ENCODE measurements at regions not wholly inside any gene's neighbourhood (a gene's known extent, or its start where the extent isn't known, plus 50 kb on each side); places are given as distances from the start of the nearest gene placed in this dataset.

DNA sequence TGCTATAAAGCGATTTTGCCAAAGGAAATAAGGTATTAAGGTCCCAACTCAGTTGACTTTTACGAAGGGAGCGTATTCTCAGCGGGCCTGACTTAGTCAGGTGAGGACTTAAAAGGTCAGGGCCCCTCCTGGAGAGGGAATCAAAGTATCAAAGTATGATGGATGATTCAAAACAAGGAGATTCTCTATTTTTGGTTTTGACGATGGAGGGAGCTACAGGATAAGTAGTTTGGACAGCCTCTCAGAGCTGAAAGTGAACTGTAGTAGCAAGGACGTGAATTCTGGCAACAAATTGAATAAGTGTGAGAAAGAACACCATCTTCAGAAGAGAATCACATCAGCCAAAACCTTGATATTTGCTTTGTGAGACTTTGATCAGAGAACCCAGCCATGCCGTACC is 1186.5 kb downstream of the SI start:
- no peak overlapping the region for H2AFZ ChIP-seq (ENCODE audit: low read length)

DNA sequence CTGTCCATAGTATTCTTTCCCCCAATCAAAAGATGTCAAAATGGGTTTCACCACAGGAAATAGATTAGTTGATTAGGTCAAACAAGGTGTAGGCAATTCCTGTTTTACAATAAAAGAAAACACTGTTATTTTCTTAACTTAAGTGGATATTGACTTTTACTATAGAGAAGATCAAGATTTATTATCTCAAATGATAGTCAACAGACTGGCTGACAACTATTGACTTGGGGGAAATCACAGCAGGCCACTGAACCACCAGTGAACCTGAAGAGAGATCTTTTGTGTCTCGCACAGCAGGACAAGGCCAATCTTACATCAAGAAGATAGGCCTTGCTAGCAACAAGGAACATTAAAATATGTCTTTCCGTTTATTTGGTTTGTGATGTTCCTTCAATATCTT is 1187.6 kb downstream of the SI start:
- Histone ChIP-seq H3K9me3 (ENCODE audit: low read length) (no peaks in the 10 kb centered on the region), H2AFZ (ENCODE audit: low read length) (no peak overlapping the region), H3K36me3 (ENCODE audit: insufficient read depth, low read length) (no peaks in the 10 kb centered on the region), H3K4me3 (ENCODE audit: low read depth, low read length, poor library complexity, severe bottlenecking) (no peak overlapping the region), H3K4me1 (ENCODE audit: insufficient read depth, low read length, severe bottlenecking) (no peaks in the 10 kb centered on the region), H3K9me2 (ENCODE audit: low read depth, low read length) (no peaks in the 10 kb centered on the region), H4K20me1 (ENCODE audit: insufficient read depth, low read length) (no peaks in the 10 kb centered on the region), H3K9ac (ENCODE audit: low read length) (no peak overlapping the region), H3K79me2 (ENCODE audit: insufficient read depth, low read length) (no peaks in the 10 kb centered on the region), H3F3A (ENCODE audit: insufficient read depth, low read length) (no peaks in the 10 kb centered on the region), H3K27me3 (ENCODE audit: insufficient read depth, low read length) (no peaks in the 10 kb centered on the region), H3K4me2 (ENCODE audit: low read length) (no peak overlapping the region), H3K27ac (ENCODE audit: low read depth, low read length, poor library complexity, severe bottlenecking) (no peak overlapping the region)
- TF ChIP-seq, protein P1, sequence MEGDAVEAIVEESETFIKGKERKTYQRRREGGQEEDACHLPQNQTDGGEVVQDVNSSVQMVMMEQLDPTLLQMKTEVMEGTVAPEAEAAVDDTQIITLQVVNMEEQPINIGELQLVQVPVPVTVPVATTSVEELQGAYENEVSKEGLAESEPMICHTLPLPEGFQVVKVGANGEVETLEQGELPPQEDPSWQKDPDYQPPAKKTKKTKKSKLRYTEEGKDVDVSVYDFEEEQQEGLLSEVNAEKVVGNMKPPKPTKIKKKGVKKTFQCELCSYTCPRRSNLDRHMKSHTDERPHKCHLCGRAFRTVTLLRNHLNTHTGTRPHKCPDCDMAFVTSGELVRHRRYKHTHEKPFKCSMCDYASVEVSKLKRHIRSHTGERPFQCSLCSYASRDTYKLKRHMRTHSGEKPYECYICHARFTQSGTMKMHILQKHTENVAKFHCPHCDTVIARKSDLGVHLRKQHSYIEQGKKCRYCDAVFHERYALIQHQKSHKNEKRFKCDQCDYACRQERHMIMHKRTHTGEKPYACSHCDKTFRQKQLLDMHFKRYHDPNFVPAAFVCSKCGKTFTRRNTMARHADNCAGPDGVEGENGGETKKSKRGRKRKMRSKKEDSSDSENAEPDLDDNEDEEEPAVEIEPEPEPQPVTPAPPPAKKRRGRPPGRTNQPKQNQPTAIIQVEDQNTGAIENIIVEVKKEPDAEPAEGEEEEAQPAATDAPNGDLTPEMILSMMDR (IDR thresholded peaks at IDR 0.05; ENCODE audit: low read length) = no peak

More for the DNA sequence above, 1186.5 kb downstream of the SI start:
- Histone ChIP-seq H3K4me1 (ENCODE audit: insufficient read depth, low read length, severe bottlenecking) (no peaks in the 10 kb centered on the region), H3K4me2 (ENCODE audit: low read length) (no peak overlapping the region), H3K27me3 (ENCODE audit: insufficient read depth, low read length) (no peaks in the 10 kb centered on the region), H3K9me2 (ENCODE audit: low read depth, low read length) (no peaks in the 10 kb centered on the region), H4K20me1 (ENCODE audit: insufficient read depth, low read length) (no peaks in the 10 kb centered on the region), H3K9ac (ENCODE audit: low read length) (no peak overlapping the region), H3F3A (ENCODE audit: insufficient read depth, low read length) (no peaks in the 10 kb centered on the region), H3K27ac (ENCODE audit: low read depth, low read length, poor library complexity, severe bottlenecking) (no peak overlapping the region), H3K36me3 (ENCODE audit: insufficient read depth, low read length) (no peaks in the 10 kb centered on the region), H3K79me2 (ENCODE audit: insufficient read depth, low read length) (no peaks in the 10 kb centered on the region), H3K4me3 (ENCODE audit: low read depth, low read length, poor library complexity, severe bottlenecking) (no peak overlapping the region), H3K9me3 (ENCODE audit: low read length) (no peaks in the 10 kb centered on the region)
- TF ChIP-seq EZH2 (IDR thresholded peaks at IDR 0.05; ENCODE audit: borderline replicate concordance, low read length) = no peak
- TF ChIP-seq, protein P1 (IDR thresholded peaks at IDR 0.05; ENCODE audit: low read length) = no peak

DNA sequence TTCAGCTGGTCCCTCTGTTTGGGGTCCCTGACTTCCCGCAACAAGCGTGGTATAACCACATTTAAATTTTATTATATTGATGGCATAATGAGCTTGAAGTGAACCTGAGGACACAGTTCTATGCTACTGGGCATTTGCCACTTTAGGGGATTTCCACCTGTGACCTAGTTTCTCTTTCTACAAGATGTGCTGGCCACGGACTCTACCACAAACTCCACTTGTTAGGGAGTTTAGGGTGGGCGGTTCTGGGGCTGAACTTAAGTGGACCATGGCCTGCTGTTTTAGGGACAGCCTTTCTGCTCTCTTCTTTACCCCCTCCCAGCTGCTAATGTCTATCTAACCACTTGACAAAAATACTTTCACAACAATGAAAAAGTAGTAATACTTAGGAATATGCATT is 1199.1 kb downstream of the SI start:
- H3K27ac ChIP-seq (ENCODE audit: low read depth, low read length, poor library complexity, severe bottlenecking) = no peak overlapping the region
- no peak overlapping the region for H3K9ac ChIP-seq (ENCODE audit: low read length)
- H3F3A ChIP-seq (ENCODE audit: insufficient read depth, low read length) = no peaks in the 10 kb centered on the region
- H3K4me1 ChIP-seq (ENCODE audit: insufficient read depth, low read length, severe bottlenecking) = no peaks in the 10 kb centered on the region
- H3K4me2 ChIP-seq (ENCODE audit: low read length) = no peak overlapping the region
- no peak overlapping the region for H3K4me3 ChIP-seq (ENCODE audit: low read depth, low read length, poor library complexity, severe bottlenecking)
- no peaks in the 10 kb centered on the region for H3K9me3 ChIP-seq (ENCODE audit: low read length)
- no peaks in the 10 kb centered on the region for H3K36me3 ChIP-seq (ENCODE audit: insufficient read depth, low read length)
- no peaks in the 10 kb centered on the region for H3K79me2 ChIP-seq (ENCODE audit: insufficient read depth, low read length)
- no peaks in the 10 kb centered on the region for H3K9me2 ChIP-seq (ENCODE audit: low read depth, low read length)
- no peak overlapping the region for H2AFZ ChIP-seq (ENCODE audit: low read length)
- no peaks in the 10 kb centered on the region for H4K20me1 ChIP-seq (ENCODE audit: insufficient read depth, low read length)
- no peaks in the 10 kb centered on the region for H3K27me3 ChIP-seq (ENCODE audit: insufficient read depth, low read length)
- TF ChIP-seq, protein P1 (IDR thresholded peaks at IDR 0.05; ENCODE audit: low read length) = no peak
- no peak for TF ChIP-seq EZH2 (IDR thresholded peaks at IDR 0.05; ENCODE audit: borderline replicate concordance, low read length)
